Activated CD8-positive, alpha-beta T cell treated with anti-CD3 and anti-CD28 coated beads, Interleukin-2, amount 10 ng/mL, durations not matched to agents 7 days and 5 days (primary cell): ENCODE measurements at regions not wholly inside any gene's neighbourhood (a gene's known extent, or its start where the extent isn't known, plus 50 kb on each side); places are given as distances from the start of the nearest gene placed in this dataset.
"Not testable (repeated sequence)": the region's sequence is repeated elsewhere in the genome, so short reads cannot be mapped to it uniquely, and the experiment has no call there.

Source experiments
- ATAC-seq: fragments of 150-1000 bp; cut with Tn5 transposase; one replicate; pipeline ENCODE4 v1.10.0; 2021; ENCODE audit warnings: moderate library complexity
- CTCF ChIA-PET: fragments of 350-600 bp; sonication (Branson Sonifier 250); formaldehyde crosslinking; loops from one replicate; lab custom pipeline; 2021; ENCODE audit warnings: antibody characterized with exemption; lab: Charles Lee
- POLR2A ChIA-PET: fragments of 350-600 bp; sonication (Branson Sonifier 250); formaldehyde crosslinking; loops from one replicate; lab custom pipeline; 2021; ENCODE audit warnings: antibody characterized with exemption; lab: Charles Lee
- DNase-seq: peaks from one replicate; pipeline ENCODE4 v3.0.0-alpha.2; 2020
- H3K27ac Mint-ChIP-seq: one replicate; pipeline ENCODE4 v1.8.0; 2021; ENCODE audit warnings: mild to moderate bottlenecking, mixed read lengths
- H3K27me3 Mint-ChIP-seq: one replicate; pipeline ENCODE4 v1.8.0; 2021; ENCODE audit warnings: low read depth, mixed read lengths
- H3K36me3 Mint-ChIP-seq: one replicate; pipeline ENCODE4 v1.8.0; 2021; ENCODE audit warnings: low read depth, mixed read lengths
- H3K4me1 Mint-ChIP-seq: one replicate; pipeline ENCODE4 v1.8.0; 2021; ENCODE audit warnings: low read depth, mixed read lengths
- H3K4me3 Mint-ChIP-seq: one replicate; pipeline ENCODE4 v1.8.0; 2021; ENCODE audit warnings: mild to moderate bottlenecking, mixed read lengths
- H3K9me3 Mint-ChIP-seq: one replicate; pipeline ENCODE4 v1.8.0; 2022; ENCODE audit warnings: mixed read lengths; ENCODE audit not compliant: insufficient read depth

DNA sequence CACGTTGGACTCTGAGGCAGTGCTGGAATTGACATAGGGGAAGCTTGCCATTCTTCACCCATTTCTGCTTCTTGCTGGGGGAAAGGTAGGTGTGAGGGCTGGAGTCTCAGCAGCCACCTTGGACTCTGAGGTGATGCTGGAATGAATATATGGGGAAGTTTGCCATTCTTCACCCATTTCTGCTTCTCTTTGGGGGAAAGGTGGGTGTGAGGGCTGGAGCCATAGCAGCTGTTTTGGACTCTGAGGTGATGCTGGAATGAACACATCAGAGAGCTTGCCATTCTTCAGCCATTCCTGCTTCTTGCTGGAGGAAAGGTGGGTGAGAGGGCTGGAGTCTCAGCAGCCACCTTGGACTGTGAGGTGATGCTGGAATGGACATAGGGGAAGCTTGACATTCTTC lies 115.1 kb downstream of the CRLF2 start:
- DNase-seq (no peak), ATAC-seq (no peak)
- Mint-ChIP-seq H3K27me3 (peaks cover 2% of the 10 kb centered on the region), H3K4me3 (no peak overlapping the region), H3K4me1 (peaks cover 13% of the 10 kb centered on the region), H3K36me3 (no peaks in the 10 kb centered on the region), H3K27ac (no peak overlapping the region), H3K9me3 (peaks cover 8% of the 10 kb centered on the region)
- CTCF ChIA-PET, result no interaction called here
- POLR2A ChIA-PET, result no interaction called here

- Mint-ChIP-seq H3K36me3 (no peaks in the 10 kb centered on the region), H3K27ac (no peak overlapping the region), H3K4me3 (no peak overlapping the region), H3K4me1 (peaks cover 13% of the 10 kb centered on the region), H3K27me3 (no peaks in the 10 kb centered on the region), H3K9me3 (peaks cover 8% of the 10 kb centered on the region)
- ChIA-PET CTCF (no interaction called here), POLR2A (no interaction called here)
- ATAC-seq (no peak), DNase-seq (no peak)
Observed at GRCh38 chrX:1094566-1095333, 117.7 kb downstream of the CRLF2 start.

- H3K36me3 Mint-ChIP-seq, result no peaks in the 10 kb centered on the region
- ChIA-PET POLR2A (no interaction called here), CTCF (no interaction called here)
- DNase-seq, result no peak
- peak overlapping the region; percentile 46 for H3K4me3 Mint-ChIP-seq
- H3K9me3 Mint-ChIP-seq, result peaks cover 8% of the 10 kb centered on the region
- peaks cover 13% of the 10 kb centered on the region for H3K4me1 Mint-ChIP-seq
- peak; percentile 43 for ATAC-seq
- no peaks in the 10 kb centered on the region for H3K27me3 Mint-ChIP-seq
- H3K27ac Mint-ChIP-seq, result peak overlapping the region; percentile 90
Observed at GRCh38 chrX:1093586-1094421, 118.6 kb downstream of the CRLF2 start.

DNA sequence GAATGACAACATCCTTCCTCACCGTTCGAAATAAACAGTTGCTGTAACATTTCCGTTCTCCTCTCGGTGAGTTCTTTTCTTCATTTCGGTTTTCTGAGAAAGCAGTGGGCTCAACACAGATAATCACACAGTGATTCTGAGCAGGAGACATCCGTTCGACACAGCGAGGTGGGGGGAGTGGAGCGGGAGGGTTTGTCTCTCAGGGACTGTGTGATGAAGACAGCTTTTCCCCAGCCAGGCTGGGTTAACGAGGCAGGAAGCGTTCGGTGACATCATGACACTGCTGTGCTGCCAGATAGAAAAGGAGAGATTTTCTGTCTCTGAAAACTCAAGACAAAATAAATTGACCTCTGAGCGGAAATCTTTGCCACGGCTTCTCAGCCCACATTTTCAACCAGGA lies 119.3 kb downstream of the CRLF2 start:
- ATAC-seq (peak; percentile 95), DNase-seq (peak; percentile 72)
- H3K4me1 Mint-ChIP-seq, result peaks cover 13% of the 10 kb centered on the region
- H3K9me3 Mint-ChIP-seq, result peaks cover 8% of the 10 kb centered on the region
- peak overlapping the region; percentile 46 for H3K4me3 Mint-ChIP-seq
- H3K27ac Mint-ChIP-seq, result peak overlapping the region; percentile 90
- CTCF ChIA-PET, result no interaction called here
- no peaks in the 10 kb centered on the region for H3K27me3 Mint-ChIP-seq
- POLR2A ChIA-PET, result no interaction called here
- H3K36me3 Mint-ChIP-seq, result no peaks in the 10 kb centered on the region

DNA sequence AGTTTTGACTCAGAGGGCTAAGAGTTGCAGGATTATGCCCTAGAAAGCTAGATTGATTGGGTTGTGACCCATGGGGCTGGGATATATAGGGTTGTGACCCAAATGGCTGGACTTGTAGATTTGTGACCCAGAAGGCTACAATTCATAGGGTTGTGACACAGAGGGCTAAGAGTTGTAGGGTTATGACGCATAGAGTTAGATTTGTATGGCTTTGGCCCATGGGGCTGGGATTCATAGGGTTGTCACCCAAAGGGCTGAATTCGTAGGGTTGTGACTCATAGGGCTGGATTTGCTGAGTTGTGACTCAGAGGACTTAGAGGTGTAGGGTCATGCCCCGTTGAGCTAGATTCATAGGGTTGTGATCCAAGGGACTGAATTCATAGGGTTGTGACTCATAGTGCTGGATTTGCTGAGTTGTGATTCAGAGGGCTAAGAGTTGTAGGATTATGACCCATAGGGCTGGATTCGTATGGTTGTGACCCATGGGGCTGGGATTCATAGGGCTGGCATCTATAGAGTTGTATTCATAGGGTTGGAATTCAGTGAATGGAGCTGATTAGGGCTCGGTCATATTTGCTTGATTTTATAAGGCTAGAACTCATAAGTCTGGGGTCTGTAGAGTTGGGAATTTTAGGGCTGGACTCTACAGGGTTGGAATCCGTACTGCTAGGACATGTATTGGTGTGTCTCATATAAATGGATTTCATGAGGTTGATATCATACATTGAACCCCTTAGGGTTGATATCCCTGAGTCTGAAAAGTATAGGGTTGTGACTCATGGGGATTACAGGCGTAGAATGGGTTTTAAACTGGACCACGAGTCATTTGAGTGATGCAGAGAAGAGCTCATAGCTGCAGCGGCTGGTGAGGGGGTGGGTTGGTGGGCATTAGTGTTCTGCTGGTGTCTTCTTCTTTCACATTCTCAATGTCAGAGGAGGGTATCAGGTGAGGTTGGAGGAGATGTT lies 125.7 kb downstream of the CRLF2 start:
- H3K27ac Mint-ChIP-seq, result no peak overlapping the region
- H3K36me3 Mint-ChIP-seq, result no peaks in the 10 kb centered on the region
- H3K4me1 Mint-ChIP-seq, result no peaks in the 10 kb centered on the region
- ChIA-PET CTCF (no interaction called here), POLR2A (no interaction called here)
- H3K4me3 Mint-ChIP-seq, result no peak overlapping the region
- no peak for DNase-seq
- no peak for ATAC-seq
- H3K9me3 Mint-ChIP-seq, result peaks cover 15% of the 10 kb centered on the region
- H3K27me3 Mint-ChIP-seq, result no peaks in the 10 kb centered on the region

DNA sequence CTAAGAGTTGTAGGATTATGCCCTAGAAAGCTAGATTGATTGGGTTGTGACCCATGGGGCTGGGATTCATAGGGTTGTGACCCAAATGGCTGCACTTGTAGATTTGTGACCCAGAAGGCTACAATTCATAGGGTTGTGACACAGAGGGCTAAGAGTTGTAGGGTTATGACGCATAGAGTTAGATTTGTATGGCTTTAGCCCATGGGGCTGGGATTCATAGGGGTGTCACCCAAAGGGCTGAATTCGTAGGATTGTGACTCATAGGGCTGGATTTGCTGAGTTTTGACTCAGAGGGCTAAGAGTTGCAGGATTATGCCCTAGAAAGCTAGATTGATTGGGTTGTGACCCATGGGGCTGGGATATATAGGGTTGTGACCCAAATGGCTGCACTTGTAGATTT lies 126.6 kb downstream of the CRLF2 start:
- ATAC-seq, CTCF ChIA-PET, H3K27ac Mint-ChIP-seq, POLR2A ChIA-PET, H3K4me3 Mint-ChIP-seq, H3K36me3 Mint-ChIP-seq, H3K4me1 Mint-ChIP-seq, H3K27me3 Mint-ChIP-seq, DNase-seq: not testable (repeated sequence)
- peaks cover 15% of the 10 kb centered on the region for H3K9me3 Mint-ChIP-seq

DNA sequence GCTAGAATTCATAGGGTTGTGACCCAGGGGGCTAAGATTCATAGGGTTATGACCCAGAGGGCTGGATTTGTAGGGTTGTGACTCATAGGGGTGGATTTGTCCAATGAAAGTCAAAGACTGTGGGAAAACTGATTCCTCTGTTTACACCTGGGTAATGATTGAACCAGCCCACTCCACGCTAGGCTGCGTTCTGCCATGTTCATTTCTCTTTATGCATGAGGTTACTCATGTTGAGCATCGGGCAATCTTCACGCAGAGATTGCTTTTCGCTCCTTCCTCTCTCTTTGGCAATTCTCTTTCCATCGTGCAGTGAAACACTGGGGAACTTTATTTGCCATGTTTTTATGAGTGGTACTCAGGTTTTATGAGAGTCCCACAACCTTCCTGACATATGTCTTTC lies 127.8 kb downstream of the CRLF2 start:
- POLR2A ChIA-PET, result no interaction called here

DNA sequence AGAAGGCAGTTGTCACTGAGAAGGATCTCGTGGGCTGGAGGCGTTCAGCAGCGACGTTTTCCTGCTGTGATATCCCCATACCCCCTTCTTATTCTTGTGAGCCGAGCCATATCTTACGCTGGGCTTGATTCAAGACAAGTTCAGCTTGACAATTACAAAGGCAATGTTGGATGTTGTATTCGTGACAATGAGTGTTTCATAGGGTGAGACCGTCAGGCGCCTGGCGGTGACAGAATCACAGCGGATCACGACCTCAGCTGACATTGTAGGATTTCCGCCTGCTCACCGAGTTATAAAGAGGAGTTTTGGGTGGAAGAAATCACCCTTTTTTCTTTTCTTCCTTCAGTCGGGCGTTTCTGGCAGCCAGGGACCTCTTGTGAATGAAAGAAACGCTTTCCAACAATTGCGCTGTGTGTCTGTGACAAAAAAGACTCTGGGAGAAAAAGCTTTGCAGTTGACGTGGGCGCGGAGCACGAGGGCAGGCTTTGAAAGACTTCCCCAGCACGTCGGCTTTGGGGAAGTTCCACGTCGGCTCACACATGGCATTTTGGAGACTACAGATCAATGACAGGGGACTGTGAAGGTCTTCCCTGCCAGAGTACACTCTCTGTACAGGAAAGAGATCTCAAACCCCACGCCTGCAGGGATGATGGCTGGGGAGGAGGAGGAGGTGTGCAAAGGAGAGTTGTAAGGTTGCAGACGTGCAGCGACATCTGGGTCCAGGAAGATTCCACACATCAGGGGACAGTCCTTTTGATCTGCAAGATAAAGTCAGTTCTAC lies 135.4 kb downstream of the CRLF2 start:
- no peak for DNase-seq
- Mint-ChIP-seq H3K4me3 (no peak overlapping the region), H3K27ac (no peak overlapping the region), H3K27me3 (no peaks in the 10 kb centered on the region), H3K4me1 (no peaks in the 10 kb centered on the region), H3K9me3 (peaks cover 15% of the 10 kb centered on the region), H3K36me3 (no peaks in the 10 kb centered on the region)
- ChIA-PET POLR2A (no interaction called here), CTCF (no interaction called here)
- no peak for ATAC-seq

More for the DNA sequence above, 127.8 kb downstream of the CRLF2 start:
- H3K4me1 Mint-ChIP-seq, result no peaks in the 10 kb centered on the region
- H3K27ac Mint-ChIP-seq, result no peak overlapping the region
- DNase-seq (no peak), ATAC-seq (no peak)
- CTCF ChIA-PET, result no interaction called here
- no peaks in the 10 kb centered on the region for H3K36me3 Mint-ChIP-seq
- no peaks in the 10 kb centered on the region for H3K27me3 Mint-ChIP-seq
- H3K9me3 Mint-ChIP-seq, result peaks cover 15% of the 10 kb centered on the region
- H3K4me3 Mint-ChIP-seq, result no peak overlapping the region

DNA sequence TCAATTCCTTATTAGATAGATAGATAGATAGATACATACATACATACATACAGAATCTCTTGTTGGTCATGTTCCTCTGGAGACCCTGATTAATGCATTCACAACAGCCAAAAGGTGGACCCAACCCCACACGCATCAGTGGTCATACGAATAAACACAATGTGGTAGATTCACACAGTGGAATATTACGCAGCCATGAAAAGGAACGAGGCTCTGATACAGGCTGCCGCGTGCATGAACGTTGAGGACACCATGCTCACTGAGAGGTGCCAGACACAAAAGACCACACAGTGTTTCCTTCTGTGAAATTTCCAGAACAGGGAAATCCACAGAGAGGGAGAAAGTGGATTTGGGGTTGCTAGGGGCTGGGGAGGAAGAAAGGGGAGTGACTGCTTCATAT lies 136.7 kb downstream of the CRLF2 start:
- POLR2A ChIA-PET, result no interaction called here
- H3K4me1 Mint-ChIP-seq, result no peaks in the 10 kb centered on the region
- peaks cover 15% of the 10 kb centered on the region for H3K9me3 Mint-ChIP-seq
- H3K36me3 Mint-ChIP-seq, result no peaks in the 10 kb centered on the region
- DNase-seq, result no peak
- H3K27ac Mint-ChIP-seq, result no peak overlapping the region
- no peak for ATAC-seq
- H3K4me3 Mint-ChIP-seq, result no peak overlapping the region
- CTCF ChIA-PET, result no interaction called here
- H3K27me3 Mint-ChIP-seq, result no peaks in the 10 kb centered on the region

DNA sequence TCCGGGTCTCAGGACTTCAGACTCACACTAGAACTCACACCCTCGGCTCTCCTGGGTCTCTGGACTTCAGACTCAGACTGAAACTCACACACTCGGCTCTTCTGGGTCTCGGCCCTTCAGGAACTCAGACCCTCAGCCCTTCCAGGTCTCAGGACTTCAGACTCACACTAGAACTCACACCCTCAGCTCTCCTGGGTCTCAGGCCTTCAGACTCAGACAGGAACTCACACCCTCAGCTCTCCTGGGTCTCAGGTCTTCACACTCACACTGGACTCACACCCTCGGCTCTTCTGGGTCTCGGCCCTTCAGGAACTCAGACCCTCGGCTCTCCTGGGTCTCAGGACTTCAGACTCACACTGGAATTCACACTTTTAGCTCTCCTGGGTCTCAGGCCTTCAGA lies 137.3 kb downstream of the CRLF2 start:
- no peak for ATAC-seq

GRCh38 chrX:1074755-1075154 lies 137.7 kb downstream of the CRLF2 start:
- Mint-ChIP-seq H3K4me3 (no peak overlapping the region), H3K27me3 (no peaks in the 10 kb centered on the region), H3K9me3 (peaks cover 15% of the 10 kb centered on the region), H3K4me1 (no peaks in the 10 kb centered on the region), H3K36me3 (no peaks in the 10 kb centered on the region), H3K27ac (no peak overlapping the region)
- DNase-seq, result no peak
- ATAC-seq, result no peak
- POLR2A ChIA-PET, result no interaction called here
- CTCF ChIA-PET, result no interaction called here

More for the DNA sequence above, 137.3 kb downstream of the CRLF2 start:
- Mint-ChIP-seq H3K27me3 (no peaks in the 10 kb centered on the region), H3K36me3 (no peaks in the 10 kb centered on the region), H3K27ac (no peak overlapping the region), H3K4me3 (no peak overlapping the region), H3K4me1 (no peaks in the 10 kb centered on the region), H3K9me3 (peaks cover 15% of the 10 kb centered on the region)
- ChIA-PET POLR2A (no interaction called here), CTCF (no interaction called here)
- DNase-seq, result no peak
